ENCODE measurements at regions not wholly inside any gene's neighbourhood (a gene's known extent, or its start where the extent isn't known, plus 50 kb on each side); places are given as distances from the start of the nearest gene placed in this dataset.

- CTCF ChIA-PET = interaction anchor here (0.7 to 1.5 kb wide), 2 partner anchors 63 to 1581 kb away, joined by 3 read pairs; no protein-coding TSS in a partner anchor
- Histone ChIP-seq H3K36me3 (ENCODE audit: control insufficient read depth in 2 of 2, insufficient read depth in 1 of 2, low read length in 2 of 2) (no peaks in the 10 kb centered on the region), H3K4me3 (ENCODE audit: low read depth, low read length) (no peak overlapping the region), H3K4me1 (ENCODE audit: control insufficient read depth, insufficient read depth, low read length) (no peaks in the 10 kb centered on the region), H3K27ac (ENCODE audit: extremely low read depth, low read depth, low read length) (no peak overlapping the region), H3K9me3 (ENCODE audit: control insufficient read depth, insufficient read depth, low read depth, low read length) (no peaks in the 10 kb centered on the region)
- TF ChIP-seq MZF1 (tag by site-specific recombination; IDR thresholded peaks at IDR 0.05; ENCODE audit: borderline replicate concordance) = no peak
- TF ChIP-seq, protein P1, sequence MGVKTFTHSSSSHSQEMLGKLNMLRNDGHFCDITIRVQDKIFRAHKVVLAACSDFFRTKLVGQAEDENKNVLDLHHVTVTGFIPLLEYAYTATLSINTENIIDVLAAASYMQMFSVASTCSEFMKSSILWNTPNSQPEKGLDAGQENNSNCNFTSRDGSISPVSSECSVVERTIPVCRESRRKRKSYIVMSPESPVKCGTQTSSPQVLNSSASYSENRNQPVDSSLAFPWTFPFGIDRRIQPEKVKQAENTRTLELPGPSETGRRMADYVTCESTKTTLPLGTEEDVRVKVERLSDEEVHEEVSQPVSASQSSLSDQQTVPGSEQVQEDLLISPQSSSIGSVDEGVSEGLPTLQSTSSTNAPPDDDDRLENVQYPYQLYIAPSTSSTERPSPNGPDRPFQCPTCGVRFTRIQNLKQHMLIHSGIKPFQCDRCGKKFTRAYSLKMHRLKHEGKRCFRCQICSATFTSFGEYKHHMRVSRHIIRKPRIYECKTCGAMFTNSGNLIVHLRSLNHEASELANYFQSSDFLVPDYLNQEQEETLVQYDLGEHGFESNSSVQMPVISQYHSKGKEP (tag by site-specific recombination; IDR thresholded peaks at IDR 0.05) = no peak
- no peak for TF ChIP-seq ZSCAN5A (tag by site-specific recombination; IDR thresholded peaks at IDR 0.05)
- POLR2A ChIA-PET = no interaction called here
Measured at GRCh38 chr13:106683918-106684317, 116.0 kb upstream of the ARGLU1 start.

DNA sequence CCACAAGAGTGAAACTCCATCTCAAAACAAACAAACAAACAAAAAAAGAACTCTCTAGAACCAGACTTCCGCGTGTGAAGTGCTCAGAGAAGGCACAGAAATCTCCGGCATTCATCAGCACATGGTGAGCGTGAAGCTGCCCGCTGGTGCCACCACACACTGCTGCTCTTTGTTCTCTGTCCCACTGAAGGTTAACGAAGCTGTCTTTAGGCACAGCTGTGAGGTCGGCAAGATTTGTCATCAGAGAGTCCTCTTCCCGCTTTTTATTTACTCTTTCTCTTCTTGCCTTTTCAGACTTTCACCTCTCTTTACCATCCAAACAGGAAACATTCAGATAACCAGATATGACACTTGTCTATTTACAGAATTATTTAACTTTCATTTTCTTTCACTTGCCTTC lies 115.2 kb upstream of the ARGLU1 start:
- Histone ChIP-seq H3K9me3 (ENCODE audit: control insufficient read depth, insufficient read depth, low read depth, low read length) (no peaks in the 10 kb centered on the region), H3K4me3 (ENCODE audit: low read depth, low read length) (no peak overlapping the region), H3K27ac (ENCODE audit: extremely low read depth, low read depth, low read length) (no peak overlapping the region), H3K4me1 (ENCODE audit: control insufficient read depth, insufficient read depth, low read length) (no peaks in the 10 kb centered on the region), H3K36me3 (ENCODE audit: control insufficient read depth in 2 of 2, insufficient read depth in 1 of 2, low read length in 2 of 2) (no peaks in the 10 kb centered on the region)
- no peak for TF ChIP-seq ZNF391 (tag by site-specific recombination; IDR thresholded peaks at IDR 0.05; ENCODE audit: borderline replicate concordance, low read depth)
- CTCF ChIA-PET = no interaction called here
- POLR2A ChIA-PET = no interaction called here

DNA sequence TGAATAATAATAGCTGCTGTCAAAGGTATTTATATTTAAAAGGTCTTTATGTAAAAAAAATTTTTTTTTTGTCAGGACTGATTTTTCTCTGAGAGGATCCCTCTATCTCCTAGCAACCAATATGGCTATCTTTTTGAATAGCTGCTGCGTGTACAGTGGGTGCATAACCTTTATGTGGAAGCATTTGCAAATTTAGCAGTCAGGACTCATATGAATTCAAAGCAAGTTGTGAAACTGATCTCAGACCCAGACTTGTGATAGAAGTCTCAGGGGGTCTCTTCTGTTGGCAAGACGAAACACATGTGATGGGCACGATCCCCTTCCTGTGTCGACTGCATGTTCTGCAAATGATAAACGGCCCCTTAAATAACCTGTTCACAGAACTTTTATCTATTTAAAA lies 114.1 kb upstream of the ARGLU1 start:
- CTCF ChIA-PET = no interaction called here
- H3K27ac ChIP-seq (ENCODE audit: extremely low read depth, low read depth, low read length) = no peak overlapping the region

More for the DNA sequence above, 114.1 kb upstream of the ARGLU1 start:
- no peaks in the 10 kb centered on the region for H3K4me1 ChIP-seq (ENCODE audit: control insufficient read depth, insufficient read depth, low read length)
- POLR2A ChIA-PET = no interaction called here
- no peaks in the 10 kb centered on the region for H3K9me3 ChIP-seq (ENCODE audit: control insufficient read depth, insufficient read depth, low read depth, low read length)
- H3K4me3 ChIP-seq (ENCODE audit: low read depth, low read length) = no peak overlapping the region
- H3K36me3 ChIP-seq (ENCODE audit: control insufficient read depth in 2 of 2, insufficient read depth in 1 of 2, low read length in 2 of 2) = no peaks in the 10 kb centered on the region
- TF ChIP-seq ZNF335 (tag by site-specific recombination; conservative IDR thresholded peaks at IDR 0.05) (no peak), ZNF629 (tag by site-specific recombination; IDR thresholded peaks at IDR 0.05) (no peak), REST (tag by site-specific recombination; IDR thresholded peaks at IDR 0.05) (no peak), HIC1 (tag by site-specific recombination; IDR thresholded peaks at IDR 0.05) (no peak), FEZF1 (tag by site-specific recombination; IDR thresholded peaks at IDR 0.05) (no peak), PRDM1 (tag by site-specific recombination; IDR thresholded peaks at IDR 0.05) (no peak), ZSCAN5A (tag by site-specific recombination; IDR thresholded peaks at IDR 0.05) (no peak), ZNF248 (tag by site-specific recombination; IDR thresholded peaks at IDR 0.05) (no peak), ZSCAN4 (tag by site-specific recombination; IDR thresholded peaks at IDR 0.05) (no peak), OVOL3 (tag by site-specific recombination; IDR thresholded peaks at IDR 0.05) (no peak), ZNF623 (tag by site-specific recombination; IDR thresholded peaks at IDR 0.05) (no peak), YY1 (tag by site-specific recombination; IDR thresholded peaks at IDR 0.05) (no peak), BCL11A (tag by site-specific recombination; IDR thresholded peaks at IDR 0.05; ENCODE audit: low read depth) (no peak)
- TF ChIP-seq, protein P1 (tag by site-specific recombination; IDR thresholded peaks at IDR 0.05) = no peak
